ENCODE measurements at regions not wholly inside any gene's neighbourhood (a gene's known extent, or its start where the extent isn't known, plus 50 kb on each side); places are given as distances from the start of the nearest gene placed in this dataset.
"Not testable (repeated sequence)": the region's sequence is repeated elsewhere in the genome, so short reads cannot be mapped to it uniquely, and the experiment has no call there.

GRCh38 chr2:150256736-150257135 is 230.7 kb downstream of the RND3 start:
- TF ChIP-seq, protein P1, sequence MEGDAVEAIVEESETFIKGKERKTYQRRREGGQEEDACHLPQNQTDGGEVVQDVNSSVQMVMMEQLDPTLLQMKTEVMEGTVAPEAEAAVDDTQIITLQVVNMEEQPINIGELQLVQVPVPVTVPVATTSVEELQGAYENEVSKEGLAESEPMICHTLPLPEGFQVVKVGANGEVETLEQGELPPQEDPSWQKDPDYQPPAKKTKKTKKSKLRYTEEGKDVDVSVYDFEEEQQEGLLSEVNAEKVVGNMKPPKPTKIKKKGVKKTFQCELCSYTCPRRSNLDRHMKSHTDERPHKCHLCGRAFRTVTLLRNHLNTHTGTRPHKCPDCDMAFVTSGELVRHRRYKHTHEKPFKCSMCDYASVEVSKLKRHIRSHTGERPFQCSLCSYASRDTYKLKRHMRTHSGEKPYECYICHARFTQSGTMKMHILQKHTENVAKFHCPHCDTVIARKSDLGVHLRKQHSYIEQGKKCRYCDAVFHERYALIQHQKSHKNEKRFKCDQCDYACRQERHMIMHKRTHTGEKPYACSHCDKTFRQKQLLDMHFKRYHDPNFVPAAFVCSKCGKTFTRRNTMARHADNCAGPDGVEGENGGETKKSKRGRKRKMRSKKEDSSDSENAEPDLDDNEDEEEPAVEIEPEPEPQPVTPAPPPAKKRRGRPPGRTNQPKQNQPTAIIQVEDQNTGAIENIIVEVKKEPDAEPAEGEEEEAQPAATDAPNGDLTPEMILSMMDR (IDR thresholded peaks at IDR 0.05), result no peak
- no peak for TF ChIP-seq ZFX (IDR thresholded peaks at IDR 0.05; ENCODE audit: borderline replicate concordance)

GRCh38 chr2:150255528-150255927 is 231.9 kb downstream of the RND3 start:
- H3K27ac ChIP-seq, result no peak overlapping the region
- TF ChIP-seq ZFX (IDR thresholded peaks at IDR 0.05; ENCODE audit: borderline replicate concordance), result no peak
- TF ChIP-seq, protein P1 (IDR thresholded peaks at IDR 0.05), result no peak

More at GRCh38 chr2:150256736-150257135, 230.7 kb downstream of the RND3 start:
- H3K27ac ChIP-seq, result no peak overlapping the region

- H3K27ac ChIP-seq, result not testable (repeated sequence)
Measured at GRCh38 chr2:150249735-150250134, 237.7 kb downstream of the RND3 start.

GRCh38 chr2:150247481-150247880 is 240.0 kb downstream of the RND3 start:
- TF ChIP-seq, protein P1 (IDR thresholded peaks at IDR 0.05), result no peak
- no peak for TF ChIP-seq ZFX (IDR thresholded peaks at IDR 0.05; ENCODE audit: borderline replicate concordance)
- no peak overlapping the region for H3K27ac ChIP-seq

DNA sequence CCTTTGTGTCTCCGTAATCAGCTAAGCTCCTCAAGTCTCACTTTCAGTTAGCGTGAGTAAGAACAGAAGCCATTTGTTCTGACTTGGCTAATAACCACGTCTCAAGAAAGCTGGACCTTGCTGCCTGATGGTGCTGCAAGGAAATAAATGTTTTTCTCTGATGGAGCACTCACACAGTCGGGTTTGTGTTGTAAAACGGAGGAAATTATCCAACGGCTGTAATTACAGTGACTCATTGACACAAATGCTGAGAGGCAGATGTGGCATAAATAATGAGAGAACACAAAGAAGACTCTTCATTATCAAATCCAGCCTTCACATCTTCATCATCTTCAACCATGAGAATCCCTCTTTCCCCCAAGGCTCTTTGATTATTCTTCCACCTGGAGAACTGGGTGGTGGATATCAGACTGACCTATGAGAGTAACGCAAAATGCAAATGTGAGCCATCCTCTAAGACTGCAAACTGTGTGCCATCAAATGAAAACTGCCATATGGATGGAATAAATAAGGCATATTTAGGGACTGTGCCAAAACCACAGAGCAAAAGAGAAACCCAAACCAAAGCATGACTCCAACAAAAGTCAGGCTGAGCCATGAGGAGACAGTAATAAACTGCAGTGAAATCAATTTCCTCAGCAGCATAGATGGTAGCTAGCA is 252.6 kb downstream of the RND3 start:
- no peak for TF ChIP-seq ZFX (IDR thresholded peaks at IDR 0.05; ENCODE audit: borderline replicate concordance)
- TF ChIP-seq, protein P1 (IDR thresholded peaks at IDR 0.05), result no peak
- H3K27ac ChIP-seq, result no peak overlapping the region

DNA sequence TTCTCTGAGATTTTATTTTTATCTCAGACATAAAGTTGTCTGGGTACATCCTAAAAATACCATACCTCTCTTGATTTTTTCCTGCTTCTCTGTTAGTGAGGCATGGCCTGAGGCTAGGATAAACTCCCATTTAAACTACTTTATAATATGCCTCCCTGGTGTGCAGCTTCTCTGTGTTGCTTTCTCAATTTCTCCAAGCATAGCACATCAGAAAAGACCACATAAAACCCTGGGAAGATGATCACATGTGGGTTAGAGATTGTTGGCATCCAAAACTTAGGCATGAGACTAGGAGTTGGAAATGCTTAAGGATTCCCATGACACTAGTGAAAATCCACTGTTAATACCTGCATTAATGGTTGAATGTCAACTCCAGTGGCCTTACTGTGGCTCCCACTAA is 254.6 kb downstream of the RND3 start:
- TF ChIP-seq, protein P1 (IDR thresholded peaks at IDR 0.05), result no peak
- no peak for TF ChIP-seq ZFX (IDR thresholded peaks at IDR 0.05; ENCODE audit: borderline replicate concordance)
- H3K27ac ChIP-seq, result no peak overlapping the region

DNA sequence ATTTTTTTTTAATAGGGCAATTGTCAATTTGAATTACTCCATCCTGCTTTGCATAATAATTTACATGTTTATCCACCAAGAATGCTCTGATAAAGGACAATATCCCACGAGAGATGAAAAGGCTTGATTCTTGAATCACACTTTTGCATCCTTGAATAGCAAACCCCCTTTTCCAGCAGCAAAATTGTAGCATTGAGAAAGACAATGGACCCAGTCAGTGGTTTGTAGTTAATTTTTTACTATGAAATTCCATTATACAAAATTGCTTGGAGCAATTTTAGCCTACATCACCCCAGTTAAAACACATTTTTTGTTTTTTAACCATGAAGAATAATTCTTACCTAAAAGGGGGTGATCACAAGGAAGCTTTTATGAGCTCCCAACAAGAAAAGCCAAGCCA is 255.1 kb downstream of the RND3 start:
- no peak overlapping the region for H3K27ac ChIP-seq
- no peak for TF ChIP-seq ZFX (IDR thresholded peaks at IDR 0.05; ENCODE audit: borderline replicate concordance)
- TF ChIP-seq, protein P1 (IDR thresholded peaks at IDR 0.05), result no peak

DNA sequence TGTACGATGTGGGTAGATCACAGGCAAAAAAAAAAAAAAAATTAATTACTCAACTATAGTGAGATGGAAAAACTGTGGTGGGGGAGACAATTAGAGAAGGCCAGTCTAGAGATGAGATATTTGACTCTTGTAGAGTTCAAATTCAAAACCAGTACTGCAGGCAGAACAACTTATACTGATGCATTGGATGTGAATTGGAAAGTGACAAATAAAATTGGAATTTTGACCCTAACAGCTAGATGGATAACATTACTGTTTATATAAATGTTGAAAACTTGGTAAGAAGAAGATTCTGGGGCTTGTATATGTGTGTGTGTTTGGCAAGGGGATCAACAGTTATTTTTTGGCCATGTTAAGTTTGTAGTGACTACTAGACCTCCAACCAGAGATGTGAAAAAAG is 256.9 kb downstream of the RND3 start:
- no peak overlapping the region for H3K27ac ChIP-seq
- TF ChIP-seq ZFX (IDR thresholded peaks at IDR 0.05; ENCODE audit: borderline replicate concordance), result no peak
- TF ChIP-seq, protein P1 (IDR thresholded peaks at IDR 0.05), result no peak
